ENCODE measurements at regions not wholly inside any gene's neighbourhood (a gene's known extent, or its start where the extent isn't known, plus 50 kb on each side); places are given as distances from the start of the nearest gene placed in this dataset.

DNA sequence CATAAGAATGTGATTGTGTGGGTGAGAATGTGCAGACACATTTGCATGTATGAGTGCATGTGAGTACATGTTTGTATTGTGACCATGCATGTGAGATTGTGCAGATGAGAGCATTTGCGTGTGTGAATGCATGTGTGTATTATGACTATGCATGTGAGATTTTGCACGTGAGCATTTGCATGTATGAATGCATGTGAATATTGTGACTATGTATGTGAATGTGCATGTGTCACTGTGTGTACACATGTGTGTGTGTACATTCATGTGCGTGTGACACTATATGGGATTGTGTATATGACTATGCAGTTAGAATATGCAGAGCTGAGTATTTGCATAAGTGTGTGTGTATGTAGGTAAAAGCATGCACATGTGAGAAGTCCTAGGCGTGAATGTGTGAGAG, 381.3 kb upstream of the MAF start:
- no CpG with 5 or more reads among the region's 4 CpGs for WGBS (ENCODE audit: extremely low coverage, insufficient read length, low lambda C conversion rate)

More for the DNA sequence above, 381.3 kb upstream of the MAF start:
- no peak for DNase-seq
- Histone ChIP-seq H2AK5ac (ENCODE audit: insufficient read length, low read length) (no peak overlapping the region), H3K4me1 (ENCODE audit: insufficient read depth, low read length) (no peaks in the 10 kb centered on the region), H2AFZ (ENCODE audit: low read length) (no peak overlapping the region), H3K23ac (ENCODE audit: insufficient read length, low read depth, low read length) (no peak overlapping the region), H3K79me1 (ENCODE audit: insufficient read depth, low read depth, low read length, poor library complexity, severe bottlenecking) (no peaks in the 10 kb centered on the region), H3K4ac (ENCODE audit: low read depth, low read length) (no peak overlapping the region), H3K18ac (ENCODE audit: insufficient read length, low read depth, low read length) (no peak overlapping the region), H3K23me2 (ENCODE audit: insufficient read length, low read depth, low read length, poor library complexity, severe bottlenecking) (no peaks in the 10 kb centered on the region), H2BK12ac (ENCODE audit: insufficient read length, low read depth, low read length) (no peak overlapping the region), H4K91ac (ENCODE audit: insufficient read length, low read depth, low read length) (no peak overlapping the region), H3T11ph (ENCODE audit: low read length) (no peak overlapping the region), H4K8ac (replicated peaks; ENCODE audit: insufficient read length, low read depth, low read length) (no peak overlapping the region), H3K4me2 (ENCODE audit: insufficient read depth, insufficient read length, low read length) (no peak overlapping the region), H2BK5ac (ENCODE audit: insufficient read length, low read length) (no peak overlapping the region), H4K5ac (ENCODE audit: insufficient read length, low read depth, low read length) (no peak overlapping the region), H2BK15ac (ENCODE audit: low read depth, low read length) (no peak overlapping the region), H3K56ac (ENCODE audit: insufficient read length, low read depth, low read length) (no peak overlapping the region), H3K14ac (ENCODE audit: insufficient read depth, low read length) (no peak overlapping the region), H4K20me1 (ENCODE audit: control insufficient read depth, insufficient read depth, insufficient read length) (no peaks in the 10 kb centered on the region), H3K27ac (ENCODE audit: insufficient read length, low read depth, low read length) (no peak overlapping the region), H3K9me3 (ENCODE audit: control insufficient read depth, low read depth, low read length) (no peaks in the 10 kb centered on the region), H3K9ac (ENCODE audit: extremely low read depth, insufficient read length, low read length) (no peak overlapping the region), H3K27me3 (ENCODE audit: insufficient read depth, low read length) (no peaks in the 10 kb centered on the region), H2BK20ac (ENCODE audit: low read depth, low read length, poor library complexity, severe bottlenecking) (no peak overlapping the region), H2BK120ac (ENCODE audit: low read depth, low read length, poor library complexity, severe bottlenecking) (no peak overlapping the region), H3K79me2 (ENCODE audit: insufficient read depth, low read length) (no peaks in the 10 kb centered on the region)
- no peak overlapping the region for H3K27ac Mint-ChIP-seq
- TF ChIP-seq, protein P1, sequence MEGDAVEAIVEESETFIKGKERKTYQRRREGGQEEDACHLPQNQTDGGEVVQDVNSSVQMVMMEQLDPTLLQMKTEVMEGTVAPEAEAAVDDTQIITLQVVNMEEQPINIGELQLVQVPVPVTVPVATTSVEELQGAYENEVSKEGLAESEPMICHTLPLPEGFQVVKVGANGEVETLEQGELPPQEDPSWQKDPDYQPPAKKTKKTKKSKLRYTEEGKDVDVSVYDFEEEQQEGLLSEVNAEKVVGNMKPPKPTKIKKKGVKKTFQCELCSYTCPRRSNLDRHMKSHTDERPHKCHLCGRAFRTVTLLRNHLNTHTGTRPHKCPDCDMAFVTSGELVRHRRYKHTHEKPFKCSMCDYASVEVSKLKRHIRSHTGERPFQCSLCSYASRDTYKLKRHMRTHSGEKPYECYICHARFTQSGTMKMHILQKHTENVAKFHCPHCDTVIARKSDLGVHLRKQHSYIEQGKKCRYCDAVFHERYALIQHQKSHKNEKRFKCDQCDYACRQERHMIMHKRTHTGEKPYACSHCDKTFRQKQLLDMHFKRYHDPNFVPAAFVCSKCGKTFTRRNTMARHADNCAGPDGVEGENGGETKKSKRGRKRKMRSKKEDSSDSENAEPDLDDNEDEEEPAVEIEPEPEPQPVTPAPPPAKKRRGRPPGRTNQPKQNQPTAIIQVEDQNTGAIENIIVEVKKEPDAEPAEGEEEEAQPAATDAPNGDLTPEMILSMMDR (conservative IDR thresholded peaks at IDR 0.05), result no peak
- H3K27me3 Mint-ChIP-seq (ENCODE audit: low read depth), result no peaks in the 10 kb centered on the region; the same call in 1 of the 2 replicates
- H3K36me3 Mint-ChIP-seq (ENCODE audit: insufficient read depth in 1 of 3, low read depth in 3 of 3), result no peaks in the 10 kb centered on the region
- H3K9me3 Mint-ChIP-seq, result no peaks in the 10 kb centered on the region
- H3K4me1 Mint-ChIP-seq, result no peaks in the 10 kb centered on the region
- no peak overlapping the region for H3K4me3 Mint-ChIP-seq

Measured in H9 (cell line).